Right lobe of liver (tissue), 4 donors: ENCODE measurements at regions not wholly inside any gene's neighbourhood (a gene's known extent, or its start where the extent isn't known, plus 50 kb on each side); places are given as distances from the start of the nearest gene placed in this dataset.

Experiments
- POLR2A ChIP-seq: fragments of 450-650 bp; IDR thresholded peaks from one replicate; pipeline ENCODE4 v1.6.1; 2017; ENCODE audit warnings: antibody characterized with exemption, mild to moderate bottlenecking
- TF ChIP-seq, protein P1 (sequence below), 4 donors: fragments of 200-600 bp in 3 of 4; fragments of 450-650 bp in 1 of 4; IDR thresholded peaks; one replicate each; pipeline versions ENCODE4 v1.5.1 to v1.8.0; 2016 to 2022; ENCODE audit warnings: antibody characterized with exemption in 4 of 4, mild to moderate bottlenecking in 2 of 4
- donor health status: DM: no; HTN: no; CAD: no.
- donor health status: DM: no; HTN: no; CAD: no.
- donor health status: DM: no; HTN: yes; CAD: no.

DNA sequence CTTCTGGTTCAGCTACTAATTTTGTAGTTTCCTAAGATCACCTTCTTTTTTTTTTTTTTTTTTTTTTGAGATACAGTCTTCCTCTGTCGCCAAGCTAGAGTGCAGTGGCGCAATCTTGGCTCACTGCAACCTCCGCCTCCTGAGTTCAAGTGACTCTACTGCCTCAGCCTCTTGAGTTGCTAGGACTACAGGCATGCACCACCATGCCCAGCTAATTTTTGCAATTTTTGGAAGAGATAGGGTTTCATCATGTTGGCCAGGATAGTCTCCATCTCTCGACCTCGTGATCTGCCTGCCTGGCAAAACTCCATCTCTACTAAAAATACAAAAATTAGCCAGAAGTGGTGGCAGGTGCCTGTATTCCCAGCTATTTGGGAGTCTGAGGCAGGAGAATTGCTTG lies 301.5 kb upstream of the TFPI start:
- TF ChIP-seq POLR2A = no peak
- TF ChIP-seq, protein P1, sequence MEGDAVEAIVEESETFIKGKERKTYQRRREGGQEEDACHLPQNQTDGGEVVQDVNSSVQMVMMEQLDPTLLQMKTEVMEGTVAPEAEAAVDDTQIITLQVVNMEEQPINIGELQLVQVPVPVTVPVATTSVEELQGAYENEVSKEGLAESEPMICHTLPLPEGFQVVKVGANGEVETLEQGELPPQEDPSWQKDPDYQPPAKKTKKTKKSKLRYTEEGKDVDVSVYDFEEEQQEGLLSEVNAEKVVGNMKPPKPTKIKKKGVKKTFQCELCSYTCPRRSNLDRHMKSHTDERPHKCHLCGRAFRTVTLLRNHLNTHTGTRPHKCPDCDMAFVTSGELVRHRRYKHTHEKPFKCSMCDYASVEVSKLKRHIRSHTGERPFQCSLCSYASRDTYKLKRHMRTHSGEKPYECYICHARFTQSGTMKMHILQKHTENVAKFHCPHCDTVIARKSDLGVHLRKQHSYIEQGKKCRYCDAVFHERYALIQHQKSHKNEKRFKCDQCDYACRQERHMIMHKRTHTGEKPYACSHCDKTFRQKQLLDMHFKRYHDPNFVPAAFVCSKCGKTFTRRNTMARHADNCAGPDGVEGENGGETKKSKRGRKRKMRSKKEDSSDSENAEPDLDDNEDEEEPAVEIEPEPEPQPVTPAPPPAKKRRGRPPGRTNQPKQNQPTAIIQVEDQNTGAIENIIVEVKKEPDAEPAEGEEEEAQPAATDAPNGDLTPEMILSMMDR (IDR thresholded peaks at IDR 0.05) = no peak
